IMR-90 (cell line): ENCODE measurements at regions not wholly inside any gene's neighbourhood (a gene's known extent, or its start where the extent isn't known, plus 50 kb on each side); places are given as distances from the start of the nearest gene placed in this dataset.

ENCODE experiments used
- ATAC-seq: fragments of 200-7000 bp; cut with Tn5 transposase; 2 replicates; pipeline ENCODE4 v1.9.1; 2020; ENCODE audit warnings: low read depth, mild to moderate bottlenecking, moderate library complexity
- BruUV-seq: library from RNA; stranded (reverse); fragments of 400-500 nt; replicated peaks from 2 replicates; lab custom pipeline; 2021; lab: Mats Ljungman, UMichigan
- CTCF ChIA-PET: fragments of 300-600 bp; formaldehyde crosslinking; extraction: SDS; loops from one replicate; lab custom pipeline; 2021; ENCODE audit warnings: antibody characterized with exemption; lab: Yijun Ruan, JAX
- POLR2A ChIA-PET: fragments of 300-600 bp; sonication (Branson Sonifier 250); formaldehyde crosslinking; loops from one replicate; lab custom pipeline; 2022; ENCODE audit warnings: antibody characterized with exemption; ENCODE audit not compliant: unreplicated experiment; lab: Charles Lee
- DNase-seq: peaks from one replicate; pipeline ENCODE4 v3.0.0; 2013
- H2AFZ ChIP-seq: replicated peaks from 2 replicates; pipeline ENCODE3; 2013; ENCODE audit warnings: low read length, mild to moderate bottlenecking; ENCODE audit not compliant: poor library complexity
- H2AK5ac ChIP-seq: 2 replicates; pipeline ENCODE4 v1.6.1; 2013; ENCODE audit warnings: low read depth, low read length, inconsistent platforms
- H2AK9ac ChIP-seq: replicated peaks from 2 replicates; pipeline ENCODE3; 2013; ENCODE audit warnings: mild to moderate bottlenecking, low read depth, low read length, moderate library complexity; ENCODE audit not compliant: poor library complexity
- H2BK120ac ChIP-seq: 2 replicates; pipeline ENCODE4 v1.6.1; 2013; ENCODE audit warnings: low read depth, low read length, inconsistent platforms
- H2BK15ac ChIP-seq: 3 replicates; pipeline ENCODE4 v1.6.1; 2013; ENCODE audit warnings: low read depth, low read length, inconsistent platforms
- H2BK20ac ChIP-seq: 2 replicates; pipeline ENCODE4 v1.6.1; 2013; ENCODE audit warnings: low read depth, mild to moderate bottlenecking, inconsistent platforms, low read length, moderate library complexity
- H2BK5ac ChIP-seq: 2 replicates; pipeline ENCODE4 v1.6.1; 2013; ENCODE audit warnings: mild to moderate bottlenecking, low read depth, low read length, inconsistent platforms; ENCODE audit not compliant: poor library complexity, severe bottlenecking
- H3K14ac ChIP-seq: replicated peaks from 2 replicates; pipeline ENCODE4 v1.6.1; 2013; ENCODE audit warnings: low read depth, low read length, inconsistent platforms
- H3K18ac ChIP-seq: 2 replicates; pipeline ENCODE4 v1.6.1; 2013; ENCODE audit warnings: low read depth, low read length, control low read depth
- H3K23ac ChIP-seq: 2 replicates; pipeline ENCODE4 v1.6.1; 2013; ENCODE audit warnings: low read depth, low read length, inconsistent platforms
- H3K27ac ChIP-seq: 2 replicates; pipeline ENCODE4 v1.5.1; 2013; ENCODE audit warnings: mild to moderate bottlenecking, control low read depth, low read length; ENCODE audit not compliant: insufficient read depth
- H3K27me3 ChIP-seq: 2 replicates; pipeline ENCODE4 v1.6.1; 2013; ENCODE audit warnings: low read length; ENCODE audit not compliant: control insufficient read depth, insufficient read depth
- H3K36me3 ChIP-seq: 2 replicates; pipeline ENCODE4 v1.6.1; 2013; ENCODE audit warnings: low read length, mixed read lengths; ENCODE audit not compliant: control insufficient read depth, insufficient read depth
- H3K4ac ChIP-seq: 2 replicates; pipeline ENCODE4 v1.6.1; 2013; ENCODE audit warnings: low read depth, low read length, inconsistent platforms
- H3K4me1 ChIP-seq: 2 replicates; pipeline ENCODE4 v1.6.1; 2013; ENCODE audit warnings: low read length, mixed read lengths; ENCODE audit not compliant: control insufficient read depth, insufficient read depth
- H3K4me2 ChIP-seq: 2 replicates; pipeline ENCODE4 v1.6.1; 2013; ENCODE audit warnings: low read depth, mild to moderate bottlenecking, control low read depth, low read length, moderate library complexity
- H3K4me3 ChIP-seq: 2 replicates; pipeline ENCODE4 v1.5.1; 2013; ENCODE audit warnings: low read depth, mild to moderate bottlenecking, control low read depth, low read length, moderate library complexity; ENCODE audit not compliant: insufficient read depth
- H3K56ac ChIP-seq: 2 replicates; pipeline ENCODE4 v1.6.1; 2013; ENCODE audit warnings: low read length, inconsistent platforms; ENCODE audit not compliant: insufficient read depth; ENCODE audit errors: extremely low read depth
- H3K79me1 ChIP-seq, 2 experiments: 2 replicates each; pipeline ENCODE4 v1.6.1; 2013; ENCODE audit warnings: low read length in 2 of 2, inconsistent platforms in 1 of 2, low read depth in 1 of 2
- H3K9ac ChIP-seq: 2 replicates; pipeline ENCODE4 v1.6.1; 2013; ENCODE audit warnings: low read depth, low read length, control low read depth
- H3K9me1 ChIP-seq: 2 replicates; pipeline ENCODE4 v1.6.1; 2013; ENCODE audit warnings: low read length, inconsistent platforms; ENCODE audit not compliant: insufficient read depth
- H3K9me3 ChIP-seq: 2 replicates; pipeline ENCODE4 v1.6.1; 2013; ENCODE audit warnings: low read length; ENCODE audit not compliant: control insufficient read depth, insufficient read depth
- H4K20me1 ChIP-seq: 2 replicates; pipeline ENCODE4 v1.6.1; 2013; ENCODE audit warnings: low read length, inconsistent platforms; ENCODE audit not compliant: insufficient read depth
- H4K5ac ChIP-seq: 2 replicates; pipeline ENCODE4 v1.6.1; 2013; ENCODE audit warnings: mild to moderate bottlenecking, low read depth, low read length, control low read depth
- H4K8ac ChIP-seq, 2 experiments: 2 replicates each; pipeline ENCODE4 v1.6.1; 2013; ENCODE audit warnings: low read depth in 2 of 2, low read length in 2 of 2, control low read depth in 1 of 2, inconsistent platforms in 1 of 2
- H4K91ac ChIP-seq: 2 replicates; pipeline ENCODE4 v1.6.1; 2013; ENCODE audit warnings: low read depth, low read length, inconsistent platforms; ENCODE audit not compliant: insufficient read depth
- FOS ChIP-seq: fragments of 150-350 bp; IDR thresholded peaks from 2 replicates; pipeline ENCODE4 v1.6.1; 2016; ENCODE audit warnings: low read depth, low read length
- MAFK ChIP-seq: IDR thresholded peaks from 2 replicates; pipeline ENCODE4 v1.6.1; 2012; ENCODE audit warnings: low read depth, low read length, improper control_type of control experiment
- MAZ ChIP-seq: IDR thresholded peaks from 2 replicates; pipeline ENCODE4 v1.6.1; 2012; ENCODE audit warnings: low read depth, mild to moderate bottlenecking, low read length, improper control_type of control experiment, moderate library complexity, borderline replicate concordance
- MXI1 ChIP-seq: IDR thresholded peaks from 2 replicates; pipeline ENCODE4 v1.6.1; 2012; ENCODE audit warnings: low read depth, mild to moderate bottlenecking, low read length, moderate library complexity, borderline replicate concordance
- POLR2A ChIP-seq: IDR thresholded peaks from 2 replicates; pipeline ENCODE4 v1.6.1; 2012; ENCODE audit warnings: mild to moderate bottlenecking, low read depth, low read length
- RFX5 ChIP-seq: IDR thresholded peaks from 2 replicates; pipeline ENCODE4 v1.8.0; 2012; ENCODE audit warnings: low read depth, mild to moderate bottlenecking, low read length, moderate library complexity
- WGBS, 2 experiments: methylation state at CpG; one replicate each; pipeline versions ENCODE4 v1.1.5 to v1.1.7; 2013; ENCODE audit warnings: missing lambda C conversion rate in 2 of 2; ENCODE audit not compliant: insufficient read length in 1 of 2; ENCODE audit errors: extremely low coverage in 2 of 2; 5-methylcytosine and 5-hydroxymethylcytosine counted together
- dilution Hi-C: fragments of 300-500 bp; cut with HindIII; formaldehyde crosslinking; loops from one replicate; pipeline ENCODE4 v1.14.3; 2018; ENCODE audit warnings: low sequenced_read_pairs; ENCODE audit not compliant: unreplicated experiment
- in situ Hi-C: fragments of 300-500 bp; cut with MboI; formaldehyde crosslinking; loops from 3 replicates; pipeline ENCODE4 v1.14.3; 2019; ENCODE audit warnings: low sequenced_read_pairs, inconsistent platforms, mixed read lengths
- intact Hi-C: fragments of 100-400 bp; cut with micrococcal nuclease; formaldehyde crosslinking; loops from 2 replicates; pipeline ENCODE4 v1.10.0; 2022
- TF ChIP-seq, protein P1 (sequence below): conservative IDR thresholded peaks from 2 replicates; pipeline ENCODE4 v1.5.1; 2012; ENCODE audit warnings: mild to moderate bottlenecking, low read depth, low read length, improper control_type of control experiment
- TF ChIP-seq, protein P2 (sequence below): fragments of 150-350 bp; IDR thresholded peaks from 2 replicates; pipeline ENCODE4 v1.6.1; 2017; ENCODE audit warnings: mild to moderate bottlenecking, antibody characterized with exemption, low read length, low read depth
- TF ChIP-seq, protein P3 (sequence below): fragments of 150-350 bp; IDR thresholded peaks from 2 replicates; pipeline ENCODE4 v1.6.1; 2016; ENCODE audit warnings: low read depth, mild to moderate bottlenecking, low read length, moderate library complexity, borderline replicate concordance

DNA sequence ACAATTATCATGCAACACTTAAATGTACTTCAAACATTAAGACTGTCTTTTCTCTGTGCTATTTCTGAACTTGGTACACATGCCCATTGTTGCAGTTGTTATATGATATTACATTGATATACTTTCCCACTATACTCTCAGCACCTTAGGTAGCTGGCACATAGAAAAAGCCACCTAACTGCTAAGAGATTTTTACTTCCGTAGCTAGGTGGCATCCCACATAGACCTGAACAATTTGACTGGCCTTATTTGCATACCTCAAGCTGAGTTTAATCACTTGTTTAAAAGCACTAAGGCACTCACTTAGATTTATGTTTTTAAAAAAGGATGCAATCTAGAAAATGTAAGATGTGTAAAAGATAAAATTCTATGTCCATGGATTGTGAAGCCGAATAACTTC, 194.2 kb downstream of the POU4F1 start:
- in situ Hi-C loops = no loop called here
- Histone ChIP-seq H2AFZ (no peak overlapping the region), H3K18ac (no peak overlapping the region), H3K4me2 (no peak overlapping the region), H3K27ac (no peak overlapping the region), H3K36me3 (no peaks in the 10 kb centered on the region), H3K4me3 (no peak overlapping the region), H2BK15ac (no peak overlapping the region), H2BK20ac (no peak overlapping the region), H3K9ac (no peak overlapping the region), H3K79me1 (no peaks in the 10 kb centered on the region), H4K8ac (no peak overlapping the region), H2AK5ac (no peak overlapping the region), H2BK5ac (no peak overlapping the region), H2AK9ac (no peak overlapping the region), H4K91ac (no peak overlapping the region), H2BK120ac (no peak overlapping the region), H3K9me1 (no peaks in the 10 kb centered on the region), H4K5ac (no peak overlapping the region), H3K14ac (no peak overlapping the region), H3K23ac (no peak overlapping the region), H3K56ac (no peak overlapping the region), H3K27me3 (no peaks in the 10 kb centered on the region), H3K9me3 (no peaks in the 10 kb centered on the region), H3K4me1 (no peaks in the 10 kb centered on the region), H3K4ac (no peak overlapping the region), H4K20me1 (no peaks in the 10 kb centered on the region)
- dilution Hi-C loops = no loop called here
- DNase-seq (no peak), ATAC-seq (no peak)
- ChIA-PET CTCF (no interaction called here), POLR2A (no interaction called here)
- intact Hi-C loops = no loop called here
- BruUV-seq = no TSS peak
- no peak for TF ChIP-seq FOS
- TF ChIP-seq, protein P1, sequence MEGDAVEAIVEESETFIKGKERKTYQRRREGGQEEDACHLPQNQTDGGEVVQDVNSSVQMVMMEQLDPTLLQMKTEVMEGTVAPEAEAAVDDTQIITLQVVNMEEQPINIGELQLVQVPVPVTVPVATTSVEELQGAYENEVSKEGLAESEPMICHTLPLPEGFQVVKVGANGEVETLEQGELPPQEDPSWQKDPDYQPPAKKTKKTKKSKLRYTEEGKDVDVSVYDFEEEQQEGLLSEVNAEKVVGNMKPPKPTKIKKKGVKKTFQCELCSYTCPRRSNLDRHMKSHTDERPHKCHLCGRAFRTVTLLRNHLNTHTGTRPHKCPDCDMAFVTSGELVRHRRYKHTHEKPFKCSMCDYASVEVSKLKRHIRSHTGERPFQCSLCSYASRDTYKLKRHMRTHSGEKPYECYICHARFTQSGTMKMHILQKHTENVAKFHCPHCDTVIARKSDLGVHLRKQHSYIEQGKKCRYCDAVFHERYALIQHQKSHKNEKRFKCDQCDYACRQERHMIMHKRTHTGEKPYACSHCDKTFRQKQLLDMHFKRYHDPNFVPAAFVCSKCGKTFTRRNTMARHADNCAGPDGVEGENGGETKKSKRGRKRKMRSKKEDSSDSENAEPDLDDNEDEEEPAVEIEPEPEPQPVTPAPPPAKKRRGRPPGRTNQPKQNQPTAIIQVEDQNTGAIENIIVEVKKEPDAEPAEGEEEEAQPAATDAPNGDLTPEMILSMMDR = no peak
- TF ChIP-seq MXI1 = no peak
- TF ChIP-seq, protein P2, sequence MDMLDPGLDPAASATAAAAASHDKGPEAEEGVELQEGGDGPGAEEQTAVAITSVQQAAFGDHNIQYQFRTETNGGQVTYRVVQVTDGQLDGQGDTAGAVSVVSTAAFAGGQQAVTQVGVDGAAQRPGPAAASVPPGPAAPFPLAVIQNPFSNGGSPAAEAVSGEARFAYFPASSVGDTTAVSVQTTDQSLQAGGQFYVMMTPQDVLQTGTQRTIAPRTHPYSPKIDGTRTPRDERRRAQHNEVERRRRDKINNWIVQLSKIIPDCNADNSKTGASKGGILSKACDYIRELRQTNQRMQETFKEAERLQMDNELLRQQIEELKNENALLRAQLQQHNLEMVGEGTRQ = no peak
- no peak for TF ChIP-seq RFX5
- TF ChIP-seq POLR2A = no peak
- TF ChIP-seq MAFK = no peak
- TF ChIP-seq, protein P3, sequence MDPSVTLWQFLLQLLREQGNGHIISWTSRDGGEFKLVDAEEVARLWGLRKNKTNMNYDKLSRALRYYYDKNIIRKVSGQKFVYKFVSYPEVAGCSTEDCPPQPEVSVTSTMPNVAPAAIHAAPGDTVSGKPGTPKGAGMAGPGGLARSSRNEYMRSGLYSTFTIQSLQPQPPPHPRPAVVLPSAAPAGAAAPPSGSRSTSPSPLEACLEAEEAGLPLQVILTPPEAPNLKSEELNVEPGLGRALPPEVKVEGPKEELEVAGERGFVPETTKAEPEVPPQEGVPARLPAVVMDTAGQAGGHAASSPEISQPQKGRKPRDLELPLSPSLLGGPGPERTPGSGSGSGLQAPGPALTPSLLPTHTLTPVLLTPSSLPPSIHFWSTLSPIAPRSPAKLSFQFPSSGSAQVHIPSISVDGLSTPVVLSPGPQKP = no peak
- no peak for TF ChIP-seq MAZ
- WGBS, 2 experiments = no CpG with 5 or more reads among the region's 2 CpGs
